Activated T-cell treated with anti-CD3 and anti-CD28 coated beads for 4 hours (primary cell): ENCODE measurements at regions not wholly inside any gene's neighbourhood (a gene's known extent, or its start where the extent isn't known, plus 50 kb on each side); places are given as distances from the start of the nearest gene placed in this dataset.

Experiments
- DNase-seq: peaks from one replicate; pipeline ENCODE4 v3.0.0-alpha.2; 2020

DNA sequence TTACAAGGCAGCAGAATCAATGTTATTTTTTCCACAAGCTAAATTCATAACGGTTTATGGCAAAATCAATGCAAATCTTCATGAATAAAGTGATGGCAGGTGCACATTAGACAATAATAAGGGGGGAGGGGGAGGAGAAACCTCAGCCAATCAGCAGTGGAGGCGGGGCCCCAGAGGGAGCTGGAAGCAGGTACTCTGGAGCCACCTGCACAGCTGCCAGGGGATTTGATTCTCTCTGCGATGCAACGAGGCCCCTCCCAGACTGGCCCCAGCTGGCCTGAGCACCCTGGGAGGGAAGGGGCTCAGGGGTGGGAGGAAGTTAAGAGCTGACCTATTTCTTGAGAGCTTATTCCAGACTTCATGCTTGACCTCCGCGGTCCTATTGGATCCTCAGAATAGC, 127.8 kb upstream of the IGSF21 start:
- no peak for DNase-seq

DNA sequence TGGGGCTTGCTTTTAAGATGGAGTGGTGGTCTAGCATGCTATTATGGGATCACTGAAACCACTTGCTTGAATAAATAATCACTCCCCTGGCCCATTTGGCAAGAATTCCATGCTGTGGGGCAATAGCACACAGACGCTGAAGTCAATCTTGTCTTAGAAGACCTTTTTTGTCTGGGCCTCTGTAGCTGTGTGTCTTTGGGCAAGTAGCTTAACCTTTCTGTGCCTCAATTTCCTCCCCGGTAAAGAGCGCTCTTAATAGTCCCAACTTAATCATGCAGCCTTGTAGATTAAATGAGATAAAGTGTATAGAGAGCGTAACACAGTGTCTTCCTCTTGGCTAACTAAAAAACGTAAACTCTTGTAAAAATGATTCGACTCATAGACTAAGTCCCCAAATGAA, 125.4 kb upstream of the IGSF21 start:
- no peak for DNase-seq

DNA sequence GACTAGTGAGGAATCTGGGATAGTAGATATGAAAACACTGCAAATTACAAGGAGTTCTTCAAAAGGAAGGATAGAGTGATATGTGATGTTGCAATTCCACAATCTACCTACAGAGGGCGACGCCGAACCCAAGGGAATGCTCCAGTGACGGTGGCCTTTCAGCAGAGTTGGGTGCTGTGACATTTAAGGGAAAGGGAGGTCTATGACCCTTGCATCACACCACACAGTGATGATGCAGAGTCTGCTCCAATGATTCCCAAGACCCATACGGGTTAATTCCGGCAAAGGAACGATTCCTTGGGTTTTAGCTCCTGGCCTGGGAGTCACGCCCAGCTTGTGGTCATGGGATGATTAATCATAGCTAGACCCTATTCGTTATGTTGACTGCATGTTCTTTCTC, 123.0 kb upstream of the IGSF21 start:
- DNase-seq = no peak

DNA sequence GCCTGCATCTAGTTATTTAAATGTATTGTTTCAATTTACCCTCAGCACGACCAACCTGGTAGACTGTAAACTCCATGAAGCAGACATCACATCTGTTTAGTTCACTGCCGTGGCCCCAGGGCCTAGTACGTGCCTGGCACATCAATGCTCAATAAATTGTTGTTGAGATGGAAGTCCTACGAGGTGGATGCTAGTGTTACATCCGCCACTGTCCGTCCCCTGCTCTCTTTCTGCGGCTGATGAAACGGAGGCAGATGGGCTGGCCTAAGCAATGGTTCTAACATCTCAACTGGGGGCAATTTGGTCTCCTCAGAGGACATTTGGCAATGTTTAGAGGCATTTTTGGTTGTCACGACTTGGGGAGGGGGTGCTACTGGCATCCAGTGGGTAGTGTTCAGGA, 121.4 kb upstream of the IGSF21 start:
- no peak for DNase-seq

DNA sequence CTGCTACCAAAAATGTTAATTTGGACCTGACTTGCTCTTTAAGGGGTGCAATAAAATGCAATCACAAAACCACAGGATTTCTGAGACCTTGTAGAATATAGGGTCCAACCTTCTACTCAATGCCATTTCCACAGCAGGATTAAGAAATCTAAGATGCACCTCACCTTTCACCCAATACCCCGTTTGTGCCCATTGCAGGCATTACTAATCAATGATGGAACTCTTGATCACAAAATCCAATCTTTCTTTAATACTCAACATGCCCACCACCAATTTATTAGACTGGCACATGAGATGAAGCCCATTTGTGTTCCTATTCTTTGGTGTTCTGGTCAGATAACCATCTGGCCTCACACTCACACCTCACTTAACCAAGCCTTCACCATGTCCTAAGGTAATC, 117.2 kb upstream of the IGSF21 start:
- DNase-seq = no peak

DNA sequence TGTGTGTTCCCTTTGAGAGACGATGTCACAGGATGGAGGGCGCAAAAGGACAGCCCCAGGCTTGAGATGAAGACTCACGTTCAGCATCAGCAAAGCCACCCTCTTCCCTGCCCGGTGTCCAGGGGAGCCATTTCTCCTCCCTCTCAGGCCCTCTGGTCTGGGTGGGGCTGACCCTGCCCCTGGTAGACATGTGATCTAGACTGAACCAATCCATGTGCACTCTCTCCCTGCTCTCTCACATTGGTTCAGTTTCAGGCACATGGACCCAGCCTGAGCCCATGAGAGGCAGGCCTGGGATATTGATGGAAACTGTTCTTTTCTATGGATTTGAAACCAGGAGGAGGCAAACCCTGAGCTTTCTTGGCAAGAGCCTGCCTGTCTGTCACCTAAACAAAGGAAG, 115.6 kb upstream of the IGSF21 start:
- DNase-seq = no peak

DNA sequence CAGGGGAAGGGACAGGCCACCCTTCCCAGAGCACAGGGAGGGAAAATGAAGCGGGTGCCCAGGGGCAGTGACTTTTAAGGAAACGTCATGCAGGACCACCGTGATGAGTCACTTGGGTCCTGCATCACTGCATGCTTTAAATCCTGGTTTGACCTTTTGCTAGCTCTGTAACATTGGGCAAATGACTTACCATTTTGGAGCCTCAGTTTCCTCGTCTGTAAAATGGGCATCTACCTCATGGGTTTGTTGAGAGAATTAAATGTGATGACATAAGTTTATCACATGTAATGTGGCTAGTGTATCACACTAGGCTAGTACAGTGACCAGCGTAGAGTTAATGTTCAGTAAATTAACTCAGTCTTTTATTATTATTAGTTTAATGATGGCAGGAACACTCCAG, 114.8 kb upstream of the IGSF21 start:
- no peak for DNase-seq

DNA sequence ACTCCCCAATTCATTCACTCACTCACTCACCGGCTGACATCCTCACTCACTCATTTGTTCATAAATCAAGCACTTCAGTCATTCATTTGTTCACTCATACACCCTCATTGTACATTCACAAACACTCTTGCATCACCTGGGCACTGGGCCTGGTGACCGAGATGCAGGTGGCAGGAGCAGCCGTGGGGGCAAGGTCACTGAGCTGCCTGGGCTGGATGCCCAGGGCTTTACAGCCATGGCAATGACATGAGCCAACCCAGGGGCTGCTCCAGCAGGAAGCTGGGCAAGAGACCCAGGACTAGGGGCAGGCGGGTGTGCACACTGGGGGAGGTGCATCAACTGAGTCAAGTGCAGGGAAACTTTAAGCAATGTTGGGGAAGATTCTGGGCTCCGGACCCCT, 113.6 kb upstream of the IGSF21 start:
- no peak for DNase-seq

DNA sequence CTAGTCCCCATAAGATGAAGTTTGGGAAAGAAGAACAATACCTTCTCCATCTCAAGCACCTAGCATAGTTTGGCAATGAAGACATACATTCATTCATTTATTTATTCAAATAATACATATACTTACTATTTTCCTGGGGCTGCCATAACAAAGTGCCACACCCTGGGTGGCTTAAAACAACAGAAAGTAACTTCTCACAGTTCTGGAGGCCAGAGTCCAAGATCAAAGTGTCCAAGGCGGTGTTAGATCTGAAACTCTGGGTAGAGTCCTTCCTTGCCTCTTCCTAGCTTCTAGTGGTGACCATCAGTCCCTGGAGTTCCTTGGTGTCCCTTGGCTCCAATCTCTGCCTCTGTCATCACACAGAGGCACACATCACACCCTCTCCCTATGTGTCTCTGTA, 112.1 kb upstream of the IGSF21 start:
- DNase-seq = no peak

DNA sequence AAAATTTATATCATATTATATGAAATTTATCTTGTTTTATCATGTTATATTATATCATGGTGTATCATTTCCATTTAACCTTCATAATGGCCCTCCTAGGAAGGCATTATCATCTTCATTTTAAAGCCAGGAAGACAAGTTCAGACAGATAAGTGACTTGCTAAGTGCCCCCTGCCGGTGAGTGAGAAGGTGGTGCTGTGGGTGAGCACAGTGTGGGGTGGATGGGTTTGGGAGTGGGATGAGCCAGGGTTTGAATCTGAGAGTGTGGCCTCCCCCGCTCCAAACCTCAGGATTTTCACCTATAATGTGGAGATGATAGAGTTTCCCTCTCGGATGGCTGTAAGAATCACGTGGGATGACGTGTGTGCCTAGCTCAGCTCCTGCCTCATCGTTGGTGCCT, 108.7 kb upstream of the IGSF21 start:
- no peak for DNase-seq

DNA sequence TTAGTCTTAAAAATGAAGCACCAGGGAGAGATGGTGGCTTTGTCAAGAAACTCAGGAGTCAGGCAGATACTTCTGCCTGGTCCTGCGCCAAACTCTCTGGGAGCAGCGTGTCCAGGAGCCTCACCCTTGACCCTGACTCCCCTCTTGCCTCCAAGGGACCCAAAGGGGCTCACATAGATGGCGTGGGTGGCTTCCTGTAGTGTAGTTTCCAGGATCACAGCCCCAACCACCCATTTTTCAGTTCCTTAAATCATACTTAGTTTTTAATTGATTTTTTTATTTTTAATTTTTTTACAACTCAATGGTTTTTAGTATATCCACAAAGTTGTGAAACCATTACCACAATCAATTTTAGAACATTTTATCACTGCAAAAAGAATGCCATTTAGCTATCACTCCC, 107.7 kb upstream of the IGSF21 start:
- no peak for DNase-seq

DNA sequence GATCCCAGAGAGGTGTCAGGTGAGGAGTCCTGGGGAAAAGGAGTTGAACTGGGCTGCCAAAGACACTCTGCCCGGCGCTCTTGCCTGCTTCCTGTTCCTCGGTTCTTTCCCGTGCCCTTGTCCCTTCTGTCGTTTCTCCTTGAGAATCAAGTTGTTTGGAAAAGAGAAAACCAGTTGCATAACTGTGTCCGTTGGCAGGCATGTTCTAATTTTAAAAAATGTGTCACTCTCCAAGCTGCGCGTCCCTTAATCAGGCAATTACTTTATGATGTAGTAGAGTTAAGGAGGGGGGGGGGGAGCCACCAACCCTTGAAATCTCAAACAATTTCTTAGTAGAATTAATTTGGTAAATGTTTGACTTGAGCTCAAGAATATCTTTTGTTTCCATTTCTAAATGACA, 105.9 kb upstream of the IGSF21 start:
- DNase-seq = no peak

DNA sequence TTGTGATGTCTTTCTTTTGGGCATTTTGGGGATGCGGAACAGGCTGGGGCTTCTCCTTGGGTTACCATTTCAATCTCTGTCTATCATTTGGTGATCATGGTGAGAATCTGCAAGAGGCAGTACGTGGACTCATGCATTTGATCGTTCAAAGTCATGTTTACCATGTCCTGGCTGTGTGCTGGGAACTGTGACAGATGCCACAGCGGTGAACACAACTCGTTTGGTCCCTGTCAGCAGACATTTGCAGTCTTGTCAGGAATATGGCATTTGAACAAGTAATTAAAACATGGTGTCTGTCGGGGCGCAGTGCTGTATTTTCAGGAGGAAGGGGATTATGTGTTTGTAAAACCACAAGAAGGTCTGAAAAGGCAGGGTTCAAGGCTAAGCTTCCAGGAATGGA, 103.3 kb upstream of the IGSF21 start:
- DNase-seq = no peak

DNA sequence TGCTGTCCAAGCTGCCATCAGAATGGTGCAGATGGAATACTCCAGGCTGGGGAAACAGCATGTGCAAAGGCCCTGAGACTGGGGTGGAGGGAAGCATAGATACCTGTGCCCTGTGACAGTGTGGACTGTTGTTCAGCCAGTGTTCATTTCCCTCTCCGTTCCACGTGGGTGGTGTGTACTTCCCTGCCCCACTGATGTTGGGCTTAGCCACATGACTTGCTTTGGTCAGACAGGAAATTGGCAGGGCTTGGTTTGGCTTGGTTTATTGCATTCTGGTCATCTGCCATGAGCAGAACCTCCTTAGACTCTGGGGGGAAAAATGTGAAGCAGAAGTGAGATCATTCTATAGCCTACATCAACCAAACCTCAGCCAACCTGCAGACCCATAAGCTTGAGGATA, 102.4 kb upstream of the IGSF21 start:
- no peak for DNase-seq

DNA sequence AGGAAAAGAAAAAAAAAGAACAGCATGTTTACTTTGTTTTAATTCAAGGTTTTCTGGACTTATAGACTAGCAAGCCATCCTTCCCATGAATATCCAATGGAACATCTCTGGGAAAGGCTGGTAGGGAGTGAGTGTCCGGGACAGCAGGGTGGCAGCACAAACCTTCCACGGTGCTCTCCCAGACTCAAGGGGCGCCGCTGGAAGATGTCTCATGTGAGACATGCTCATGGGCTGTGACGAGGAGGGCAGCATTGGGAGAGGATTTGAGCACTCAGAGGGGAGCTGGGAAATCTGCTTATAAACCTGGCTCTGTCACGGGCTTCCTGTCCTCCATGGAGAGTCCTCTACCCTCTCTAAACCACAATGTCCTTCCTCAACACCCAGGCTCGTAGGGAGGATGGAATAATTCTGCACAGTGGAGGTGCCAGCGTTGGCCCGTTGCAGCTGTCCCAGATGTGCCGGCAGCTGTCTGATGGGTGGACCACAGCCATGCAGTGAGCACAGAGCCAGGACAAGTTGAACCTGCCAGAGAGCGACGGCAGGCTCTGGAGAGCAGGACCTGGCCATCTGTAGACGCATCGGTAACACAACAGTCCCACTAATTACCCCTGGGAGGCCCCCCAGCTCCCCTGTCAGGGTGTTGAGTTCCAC, 100.1 kb upstream of the IGSF21 start:
- DNase-seq = no peak

DNA sequence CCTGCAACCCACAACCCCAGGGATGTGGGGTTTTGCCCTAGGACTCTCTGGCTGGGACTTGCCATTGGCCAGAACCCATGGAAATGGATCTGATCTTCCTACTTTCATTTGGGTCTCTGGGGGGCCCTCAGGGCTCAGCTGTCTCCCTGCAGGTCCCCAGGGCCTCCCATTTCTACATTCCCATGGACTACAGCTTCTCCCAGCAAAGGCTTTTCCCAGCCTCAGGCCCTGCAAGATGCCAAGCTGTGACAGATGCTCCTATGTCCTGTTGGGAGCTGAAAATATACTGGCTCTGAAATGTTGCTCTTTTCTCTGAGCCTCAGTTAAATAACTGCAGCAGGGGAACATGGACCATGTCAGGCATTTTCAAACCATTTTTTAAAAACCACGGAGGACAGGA, 99.5 kb upstream of the IGSF21 start:
- DNase-seq = no peak

DNA sequence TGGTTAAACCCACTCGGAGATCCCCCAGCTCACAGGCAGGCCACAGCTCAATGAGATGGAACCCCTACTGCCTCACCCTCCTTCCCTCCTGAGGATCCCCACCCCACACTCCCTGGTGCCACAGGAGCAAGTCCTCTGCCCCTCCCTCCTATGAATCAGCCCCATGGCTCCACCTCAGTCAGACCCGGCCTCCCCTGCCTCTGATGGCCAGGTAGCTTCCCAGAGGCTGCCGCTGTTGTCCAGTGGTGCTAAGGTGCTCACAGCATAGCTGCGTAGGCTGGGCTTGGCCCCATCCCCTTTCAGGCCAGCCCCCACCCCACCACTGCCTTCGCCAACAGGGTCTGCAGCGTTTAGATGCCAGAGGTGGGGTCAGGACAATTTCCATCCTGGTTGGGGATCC, 98.5 kb upstream of the IGSF21 start:
- no peak for DNase-seq

DNA sequence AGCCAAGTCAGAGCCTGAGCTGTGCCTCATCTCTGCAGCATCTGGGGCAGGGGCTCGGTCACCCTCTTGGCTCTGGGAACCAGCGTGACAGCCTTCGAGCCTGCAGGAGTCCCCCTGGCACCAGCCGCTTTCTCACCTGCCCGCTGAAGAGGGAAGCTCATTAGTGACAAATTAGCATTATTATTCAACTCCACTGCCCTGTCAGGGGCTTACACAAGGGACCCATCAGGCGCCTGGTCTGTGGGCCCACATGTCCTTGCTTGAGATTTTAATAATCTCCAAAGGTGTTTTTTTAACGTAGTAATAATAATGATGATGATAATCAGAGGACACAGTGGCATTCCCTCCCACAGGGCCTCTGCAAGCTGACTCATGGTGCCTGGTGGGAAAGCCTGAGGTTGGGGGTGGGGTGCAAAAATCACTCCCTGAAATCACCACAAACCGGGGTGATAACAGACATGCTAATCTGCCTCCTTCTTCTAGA, 98.1 kb upstream of the IGSF21 start:
- DNase-seq = no peak

DNA sequence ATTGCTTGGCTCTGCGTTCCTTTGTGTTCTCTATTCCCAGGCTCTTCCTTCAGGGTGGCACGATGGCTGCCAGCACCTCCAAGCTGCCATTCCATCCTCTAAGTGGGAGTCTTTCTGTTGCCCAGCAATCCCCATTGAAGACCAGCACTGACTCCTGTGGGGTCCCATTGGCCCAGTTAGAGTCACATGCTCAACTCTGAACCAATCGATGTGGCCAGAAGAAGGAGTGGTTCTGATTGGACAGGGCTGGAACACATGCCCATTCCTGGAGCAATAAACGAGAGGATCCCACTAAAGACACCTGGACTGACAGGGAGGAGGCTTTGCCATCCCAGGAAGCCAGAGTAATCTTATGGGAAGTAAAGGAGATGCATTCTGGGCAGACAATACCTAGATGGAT, 97.2 kb upstream of the IGSF21 start:
- no peak for DNase-seq

DNA sequence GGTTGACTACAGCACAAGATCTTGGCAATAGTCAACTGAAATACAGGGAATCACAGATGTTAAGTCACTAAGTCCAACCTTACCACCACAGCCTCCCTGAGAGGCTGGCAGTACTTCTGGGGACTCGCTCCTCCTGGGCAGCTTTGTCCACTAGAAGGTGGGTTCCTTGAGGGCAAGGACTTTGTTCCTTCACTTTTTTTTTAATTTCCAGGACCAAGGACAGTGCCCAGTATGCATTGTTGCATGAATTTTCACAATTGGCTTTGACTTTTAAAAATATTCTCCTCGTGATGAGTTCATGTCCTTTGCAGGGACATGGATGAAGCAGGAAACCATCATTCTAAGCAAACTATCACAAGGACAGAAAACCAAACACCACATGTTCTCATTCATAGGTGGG, 96.7 kb upstream of the IGSF21 start:
- DNase-seq = no peak

DNA sequence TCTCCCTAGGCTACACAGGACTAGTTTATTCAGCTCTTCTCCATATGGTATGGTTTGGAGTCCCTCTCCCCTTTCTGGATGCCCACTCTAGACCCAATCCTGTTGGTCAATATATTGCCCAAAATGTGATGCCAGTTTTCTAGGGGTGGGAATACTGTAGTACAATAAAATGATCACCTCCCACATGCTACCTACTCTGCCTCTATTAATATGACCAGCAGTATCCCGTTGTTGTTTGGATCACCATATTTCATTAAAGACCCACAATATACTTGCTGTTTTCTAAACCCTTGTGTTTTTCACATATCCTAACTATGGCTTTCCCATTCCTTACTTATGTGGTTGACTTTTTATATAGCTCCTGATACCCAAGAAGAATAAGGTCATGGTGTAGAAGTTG, 95.9 kb upstream of the IGSF21 start:
- no peak for DNase-seq

DNA sequence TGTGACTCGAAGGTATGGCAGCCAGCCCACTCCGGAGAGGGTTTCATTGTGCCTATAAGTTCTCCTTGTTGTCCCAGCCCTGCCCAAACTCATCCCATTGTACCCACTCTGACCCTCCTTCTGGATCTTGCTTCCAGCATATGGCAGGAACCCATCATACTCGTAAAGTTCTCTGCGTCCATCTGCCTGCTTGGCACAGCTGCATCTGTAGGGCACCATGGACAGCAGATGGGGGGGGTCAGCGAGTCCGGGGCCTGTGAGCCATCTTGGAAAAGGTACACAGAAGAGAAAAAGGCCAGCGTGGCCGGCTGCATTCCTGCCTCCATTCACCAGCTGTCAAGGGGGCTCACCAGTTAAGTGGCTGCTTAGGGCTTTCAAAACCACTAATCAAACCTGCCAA, 94.9 kb upstream of the IGSF21 start:
- no peak for DNase-seq

DNA sequence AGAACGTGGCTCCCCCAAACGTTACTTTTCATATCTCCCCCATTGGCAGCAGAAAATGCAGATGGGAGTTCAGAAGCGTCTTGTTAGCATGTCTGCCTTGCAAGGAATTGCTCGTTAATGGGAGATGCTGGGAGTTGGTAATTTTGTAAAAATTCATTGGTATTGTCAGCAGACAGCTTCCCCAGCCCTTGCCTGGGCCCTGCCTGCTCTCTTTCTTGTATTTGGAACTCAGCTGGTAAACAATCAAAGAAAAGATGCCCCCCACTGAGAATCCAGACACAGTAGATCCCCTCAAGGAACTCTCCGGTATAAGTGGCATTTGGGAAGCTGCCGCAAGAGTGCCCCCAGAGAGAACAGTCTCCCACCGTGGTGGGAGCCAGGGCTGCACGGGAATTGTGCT, 94.4 kb upstream of the IGSF21 start:
- DNase-seq = no peak

DNA sequence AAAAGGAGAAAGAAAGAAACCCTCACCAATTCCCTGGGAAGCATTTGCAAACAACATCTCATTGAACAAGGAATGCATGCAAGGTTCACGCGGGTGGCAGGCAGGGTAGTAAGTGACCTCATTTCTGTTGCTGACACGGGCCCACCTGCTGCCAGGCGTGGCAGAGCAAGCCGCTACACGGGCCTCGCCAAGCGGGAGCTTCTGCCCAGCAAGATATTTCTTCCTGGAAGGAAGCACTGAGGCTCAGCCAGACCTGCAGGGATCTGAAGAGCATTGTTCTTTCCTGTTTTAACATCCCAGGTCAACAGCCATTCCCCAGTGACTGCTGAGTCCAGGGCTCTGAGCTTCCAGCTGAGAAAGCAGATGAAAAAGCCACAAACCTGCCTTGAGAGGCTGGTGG, 91.9 kb upstream of the IGSF21 start:
- DNase-seq = no peak

DNA sequence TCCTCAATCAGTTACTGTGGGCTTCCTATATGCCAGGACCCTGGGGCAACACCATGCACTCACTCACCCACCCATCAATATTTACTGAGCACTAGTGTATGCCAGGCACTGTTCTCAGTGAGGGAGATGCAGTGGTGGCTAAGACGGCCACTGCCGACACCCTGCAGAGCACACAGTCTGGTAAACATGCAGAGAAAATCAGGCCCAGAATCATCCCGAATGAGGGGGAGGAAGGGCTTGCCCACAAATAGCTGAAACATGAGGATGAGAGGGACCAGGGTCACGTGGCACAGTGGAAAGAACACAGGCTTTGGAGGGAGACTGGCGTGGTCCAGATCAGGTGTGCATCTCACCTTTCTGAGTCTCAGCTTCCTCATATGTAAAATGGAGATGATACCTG, 89.2 kb upstream of the IGSF21 start:
- no peak for DNase-seq
